SK-N-MC (cell line): ENCODE measurements at regions not wholly inside any gene's neighbourhood (a gene's known extent, or its start where the extent isn't known, plus 50 kb on each side); places are given as distances from the start of the nearest gene placed in this dataset.

ENCODE experiments used
- EZH2 ChIP-seq: fragments of 200-600 bp; sonication (generic); IDR thresholded peaks from one replicate; pipeline ENCODE4 v1.6.1; 2017; ENCODE audit warnings: antibody characterized with exemption
- FOXP2 ChIP-seq: optimal IDR thresholded peaks from 2 replicates; pipeline ENCODE3; 2011; ENCODE audit warnings: mild to moderate bottlenecking, moderate library complexity; ENCODE audit not compliant: insufficient read depth; ENCODE audit errors: extremely low read length, control extremely low read depth
- POLR2AphosphoS5 ChIP-seq: IDR thresholded peaks from 2 replicates; pipeline ENCODE4 v1.6.1; 2012; ENCODE audit warnings: mild to moderate bottlenecking, low read depth, low read length, borderline replicate concordance

DNA sequence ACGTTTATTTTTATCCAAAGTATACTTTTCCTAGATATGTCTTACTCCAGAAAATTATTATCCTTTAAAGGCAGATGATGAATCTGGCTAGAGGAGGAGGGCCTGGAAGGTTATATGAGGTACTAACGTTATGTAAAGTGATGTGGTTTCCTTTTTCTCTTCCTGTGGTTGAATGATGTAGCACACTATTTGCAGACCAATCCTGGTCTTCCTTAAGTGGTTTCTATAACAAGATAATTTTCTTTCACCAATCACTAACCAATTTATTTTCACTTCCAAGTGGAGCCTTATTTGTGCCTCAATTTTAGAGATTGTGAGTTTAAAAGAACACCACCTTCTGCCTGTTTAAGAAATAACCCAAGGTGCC lies 154.6 kb upstream of the SOX4 start:
- TF ChIP-seq EZH2 (no peak), POLR2AphosphoS5 (no peak; the same call in 1 of the 2 replicates), FOXP2 (no peak)
